Lower leg skin (tissue), 4 donors: ENCODE measurements at regions not wholly inside any gene's neighbourhood (a gene's known extent, or its start where the extent isn't known, plus 50 kb on each side); places are given as distances from the start of the nearest gene placed in this dataset.

Experiments used
- DNase-seq, 2 donors: peaks; one replicate each; pipeline ENCODE4 v3.0.0-alpha.2; 2019; ENCODE audit warnings: low spot score in 2 of 2
- H3K4me3 ChIP-seq: fragments of 200-600 bp; sonication (generic); 2 replicates; pipeline ENCODE4 v1.5.1; 2017; ENCODE audit warnings: mild to moderate bottlenecking, low read depth; ENCODE audit not compliant: poor library complexity, severe bottlenecking
- CTCF ChIP-seq, 3 donors: fragments of 450-650 bp; IDR thresholded peaks; one replicate each; pipeline ENCODE4 v1.5.1; 2016; ENCODE audit warnings: antibody characterized with exemption in 3 of 3, mild to moderate bottlenecking in 3 of 3, moderate library complexity in 2 of 3
- POLR2A ChIP-seq, 2 donors: fragments of 450-650 bp; IDR thresholded peaks; one replicate each; pipeline ENCODE4 v1.6.1; 2016 to 2017; ENCODE audit warnings: antibody characterized with exemption in 2 of 2, mild to moderate bottlenecking in 1 of 2, moderate library complexity in 1 of 2
- WGBS, 2 donors: methylation state at CpG; one replicate each; pipeline ENCODE4 v1.1.5; 2018; 5-methylcytosine and 5-hydroxymethylcytosine counted together
- intact Hi-C: fragments of 100-400 bp; cut with DNase I; formaldehyde crosslinking; loops from one replicate; pipeline ENCODE4 v1.15.0; 2023; ENCODE audit warnings: low total_unique reads

- no peak for TF ChIP-seq CTCF (IDR thresholded peaks at IDR 0.05)
- TF ChIP-seq POLR2A (IDR thresholded peaks at IDR 0.05), result no peak
- 88 to 92% methylated on average over 5 of the region's 5 CpGs for WGBS, 2 donors
- no peak overlapping the region for H3K4me3 ChIP-seq
- intact Hi-C loops, result no loop called here
- DNase-seq, result no peak
Observed at GRCh38 chr10:121005948-121006587, 154.9 kb downstream of the WDR11 start.

GRCh38 chr10:121007264-121007663, 156.1 kb downstream of the WDR11 start:
- peak in 1 of 2 donors; percentile 43 for DNase-seq
- no peak overlapping the region for H3K4me3 ChIP-seq
- intact Hi-C loops, result no loop called here
- no peak for TF ChIP-seq CTCF (IDR thresholded peaks at IDR 0.05)
- 57 to 68% methylated on average over 2 of the region's 2 CpGs for WGBS, 2 donors

- TF ChIP-seq CTCF (IDR thresholded peaks at IDR 0.05), result no peak
- TF ChIP-seq POLR2A (IDR thresholded peaks at IDR 0.05), result no peak
- intact Hi-C loops, result no loop called here
- no peak overlapping the region for H3K4me3 ChIP-seq
- no peak for DNase-seq
- 86 to 91% methylated on average over 3 of the region's 3 CpGs for WGBS, 2 donors
Observed at GRCh38 chr10:121015916-121016315, 164.8 kb downstream of the WDR11 start.

- no peak for TF ChIP-seq CTCF (IDR thresholded peaks at IDR 0.05)
- no peak for TF ChIP-seq POLR2A (IDR thresholded peaks at IDR 0.05)
- DNase-seq, result no peak
- intact Hi-C loops, result no loop called here
- 71 to 84% methylated on average over 8 of the region's 8 CpGs for WGBS, 2 donors
- H3K4me3 ChIP-seq, result no peak overlapping the region
Observed at GRCh38 chr10:121024905-121025584, 173.9 kb downstream of the WDR11 start.

GRCh38 chr10:121025731-121026130, 174.6 kb downstream of the WDR11 start:
- no peak overlapping the region for H3K4me3 ChIP-seq
- DNase-seq, result no peak
- WGBS, 2 donors, result 86 to 94% methylated on average over 3 of the region's 3 CpGs
- intact Hi-C loops, result no loop called here
- TF ChIP-seq POLR2A (IDR thresholded peaks at IDR 0.05) (no peak), CTCF (IDR thresholded peaks at IDR 0.05) (no peak)
